ENCODE measurements at regions not wholly inside any gene's neighbourhood (a gene's known extent, or its start where the extent isn't known, plus 50 kb on each side); places are given as distances from the start of the nearest gene placed in this dataset.

DNA sequence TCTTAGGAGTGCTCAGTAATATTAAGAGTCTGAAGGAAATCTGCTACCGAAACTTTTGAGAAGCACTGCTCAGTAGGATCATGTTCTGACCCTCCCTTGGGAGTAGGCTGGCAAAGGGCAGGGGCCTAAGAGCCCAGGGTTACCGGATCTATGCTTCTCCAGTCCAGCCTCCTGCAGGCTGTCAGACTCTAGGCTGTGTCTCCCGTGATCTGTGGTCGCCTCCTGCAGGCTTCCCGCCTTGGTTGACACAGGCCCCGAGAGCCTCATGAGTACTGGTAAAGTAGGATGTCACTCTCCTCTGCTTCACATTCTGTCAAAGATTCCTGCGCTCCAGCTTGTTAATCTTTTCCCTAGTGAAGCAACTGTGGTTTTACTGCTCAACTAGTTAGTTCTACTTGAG lies 647.8 kb upstream of the RAB6C start:
- TF ChIP-seq, protein P1, sequence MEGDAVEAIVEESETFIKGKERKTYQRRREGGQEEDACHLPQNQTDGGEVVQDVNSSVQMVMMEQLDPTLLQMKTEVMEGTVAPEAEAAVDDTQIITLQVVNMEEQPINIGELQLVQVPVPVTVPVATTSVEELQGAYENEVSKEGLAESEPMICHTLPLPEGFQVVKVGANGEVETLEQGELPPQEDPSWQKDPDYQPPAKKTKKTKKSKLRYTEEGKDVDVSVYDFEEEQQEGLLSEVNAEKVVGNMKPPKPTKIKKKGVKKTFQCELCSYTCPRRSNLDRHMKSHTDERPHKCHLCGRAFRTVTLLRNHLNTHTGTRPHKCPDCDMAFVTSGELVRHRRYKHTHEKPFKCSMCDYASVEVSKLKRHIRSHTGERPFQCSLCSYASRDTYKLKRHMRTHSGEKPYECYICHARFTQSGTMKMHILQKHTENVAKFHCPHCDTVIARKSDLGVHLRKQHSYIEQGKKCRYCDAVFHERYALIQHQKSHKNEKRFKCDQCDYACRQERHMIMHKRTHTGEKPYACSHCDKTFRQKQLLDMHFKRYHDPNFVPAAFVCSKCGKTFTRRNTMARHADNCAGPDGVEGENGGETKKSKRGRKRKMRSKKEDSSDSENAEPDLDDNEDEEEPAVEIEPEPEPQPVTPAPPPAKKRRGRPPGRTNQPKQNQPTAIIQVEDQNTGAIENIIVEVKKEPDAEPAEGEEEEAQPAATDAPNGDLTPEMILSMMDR (IDR thresholded peaks at IDR 0.05; ENCODE audit: low read length, missing control alignments) = no peak
- DNase-seq (ENCODE audit: low read depth) = no peak
- H3K4me3 ChIP-seq (replicated peaks; ENCODE audit: low read depth, low read length) = no peak overlapping the region

- TF ChIP-seq, protein P1 (IDR thresholded peaks at IDR 0.05; ENCODE audit: low read length, missing control alignments) = no peak
- no peak overlapping the region for H3K4me3 ChIP-seq (replicated peaks; ENCODE audit: low read depth, low read length)
- DNase-seq (ENCODE audit: low read depth) = no peak
Measured at GRCh38 chr2:129334128-129334527, 645.3 kb upstream of the RAB6C start.

- no peak for DNase-seq (ENCODE audit: low read depth)
- H3K4me3 ChIP-seq (replicated peaks; ENCODE audit: low read depth, low read length) = no peak overlapping the region
- TF ChIP-seq, protein P1 (IDR thresholded peaks at IDR 0.05; ENCODE audit: low read length, missing control alignments) = no peak
Measured at GRCh38 chr2:129334696-129335410, 644.6 kb upstream of the RAB6C start.

DNA sequence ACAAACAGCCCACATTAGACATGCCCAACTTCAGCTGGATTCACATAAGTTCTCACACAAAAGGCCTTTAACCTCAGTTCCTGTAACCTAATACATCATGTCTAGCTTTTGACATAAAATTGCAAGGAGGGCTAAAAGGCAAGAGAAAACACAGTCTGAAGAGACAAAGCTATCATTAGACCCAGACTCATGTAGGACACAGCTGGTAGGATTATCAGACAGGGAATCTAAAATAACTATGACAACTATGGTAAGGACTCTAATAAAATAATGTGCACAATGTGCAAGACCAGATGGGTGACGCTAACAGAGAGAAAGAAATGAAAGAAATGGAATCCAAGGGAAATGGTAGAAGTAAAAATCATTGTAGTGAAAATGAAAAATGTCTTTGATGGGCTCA lies 643.2 kb upstream of the RAB6C start:
- H3K4me3 ChIP-seq (replicated peaks; ENCODE audit: low read depth, low read length) = no peak overlapping the region
- no peak for DNase-seq (ENCODE audit: low read depth)
- TF ChIP-seq, protein P1 (IDR thresholded peaks at IDR 0.05; ENCODE audit: low read length, missing control alignments) = no peak

DNA sequence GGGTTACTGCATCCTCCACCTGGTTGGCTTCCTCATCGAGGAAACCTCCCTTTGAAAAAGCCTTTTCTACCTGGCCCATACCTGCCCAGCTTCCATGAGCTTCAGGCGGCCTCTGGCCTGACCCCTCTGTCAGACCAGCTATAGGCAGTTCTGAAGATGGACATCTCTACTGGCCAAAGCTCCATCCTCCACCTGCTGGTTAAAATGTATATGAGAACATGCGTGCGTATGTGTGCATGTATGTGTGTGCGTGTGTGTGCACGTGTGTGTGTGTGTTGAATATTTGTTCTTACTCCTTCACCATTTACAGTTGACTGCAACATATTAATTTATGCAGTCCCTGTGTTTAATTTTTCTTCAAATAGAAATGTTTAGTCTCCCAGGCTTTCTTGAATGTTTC lies 642.4 kb upstream of the RAB6C start:
- DNase-seq (ENCODE audit: low read depth) = no peak
- TF ChIP-seq, protein P1 (IDR thresholded peaks at IDR 0.05; ENCODE audit: low read length, missing control alignments) = no peak
- H3K4me3 ChIP-seq (replicated peaks; ENCODE audit: low read depth, low read length) = no peak overlapping the region

- TF ChIP-seq, protein P1 (IDR thresholded peaks at IDR 0.05; ENCODE audit: low read length, missing control alignments) = no peak
- H3K4me3 ChIP-seq (replicated peaks; ENCODE audit: low read depth, low read length) = no peak overlapping the region
- no peak for DNase-seq (ENCODE audit: low read depth)
Measured at GRCh38 chr2:129345540-129345939, 633.9 kb upstream of the RAB6C start.
